GM12878 (cell line): ENCODE measurements at regions not wholly inside any gene's neighbourhood (a gene's known extent, or its start where the extent isn't known, plus 50 kb on each side); places are given as distances from the start of the nearest gene placed in this dataset.

ENCODE experiments used
- ASH2L ChIP-seq: fragments of 300-600, 200-600 bp; sonication (generic); IDR thresholded peaks from 2 replicates; pipeline ENCODE4 v1.6.1; 2017; ENCODE audit warnings: low read depth, mild to moderate bottlenecking, borderline replicate concordance
- BACH1 ChIP-seq: fragments of 450-650 bp; IDR thresholded peaks from 2 replicates; pipeline ENCODE4 v1.6.1; 2017; ENCODE audit warnings: mild to moderate bottlenecking, borderline replicate concordance
- CEBPB ChIP-seq, 2 experiments: fragments of 150-350 bp in 1 of 2; IDR thresholded peaks; 2 replicates each; pipeline ENCODE4 v1.6.1; 2012 to 2014; ENCODE audit warnings: low read depth in 2 of 2, low read length in 2 of 2, borderline replicate concordance in 1 of 2, inconsistent platforms in 1 of 2
- EZH2 ChIP-seq: IDR thresholded peaks from 2 replicates; pipeline ENCODE4 v1.6.1; 2012; ENCODE audit warnings: low read depth, mild to moderate bottlenecking, control low read depth, inconsistent platforms, low read length, borderline replicate concordance; ENCODE audit not compliant: control insufficient read depth
- NFXL1 ChIP-seq: fragments of 450-650 bp; IDR thresholded peaks from 2 replicates; pipeline ENCODE4 v1.6.1; 2017; ENCODE audit warnings: antibody characterized with exemption, mild to moderate bottlenecking, borderline replicate concordance
- POLR2A ChIP-seq: IDR thresholded peaks from 2 replicates; pipeline ENCODE4 v1.6.1; 2011; ENCODE audit warnings: low read depth, mild to moderate bottlenecking, low read length
- TF ChIP-seq, protein P1 (sequence below): IDR thresholded peaks from 2 replicates; pipeline ENCODE4 v1.6.1; 2011; ENCODE audit warnings: mild to moderate bottlenecking, low read depth, low read length, moderate library complexity; ENCODE audit not compliant: insufficient replicate concordance

DNA sequence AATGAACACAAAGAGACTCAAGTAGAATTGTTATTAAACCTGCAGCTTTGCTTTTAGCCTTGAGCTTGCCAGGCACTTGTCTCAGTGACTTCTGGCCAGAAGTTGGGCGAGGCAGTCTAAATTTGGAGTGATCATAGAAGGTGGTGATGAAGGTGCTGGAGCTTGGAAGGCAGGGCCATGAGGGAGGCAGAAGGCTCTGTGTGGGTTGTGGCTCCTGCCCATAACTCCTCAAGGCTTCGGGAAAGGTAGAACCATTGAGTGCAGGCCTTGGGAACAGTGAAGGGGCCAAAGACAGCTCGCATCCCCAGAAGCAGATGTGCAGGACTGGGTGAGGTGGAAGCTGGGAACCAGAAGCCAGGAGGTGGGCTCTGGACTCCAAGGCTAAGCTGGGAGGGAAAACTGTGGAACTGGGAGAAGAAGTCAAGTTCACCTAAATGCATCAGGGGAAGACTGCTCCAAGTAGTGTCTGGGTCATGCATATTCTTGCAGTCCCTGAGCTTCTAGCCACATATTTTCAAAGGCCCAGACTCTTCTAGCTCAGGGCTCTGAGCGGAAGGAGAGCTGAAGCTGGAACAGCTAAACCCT is 111.1 kb upstream of the HABP2 start:
- TF ChIP-seq ASH2L (no peak), BACH1 (no peak), CEBPB (IDR thresholded peaks at IDR 0.05; ENCODE audit: borderline replicate concordance in 1 of 2, low read depth in 2 of 2, low read length in 2 of 2) (no peak), EZH2 (no peak), NFXL1 (no peak), POLR2A (no peak)
- TF ChIP-seq, protein P1, sequence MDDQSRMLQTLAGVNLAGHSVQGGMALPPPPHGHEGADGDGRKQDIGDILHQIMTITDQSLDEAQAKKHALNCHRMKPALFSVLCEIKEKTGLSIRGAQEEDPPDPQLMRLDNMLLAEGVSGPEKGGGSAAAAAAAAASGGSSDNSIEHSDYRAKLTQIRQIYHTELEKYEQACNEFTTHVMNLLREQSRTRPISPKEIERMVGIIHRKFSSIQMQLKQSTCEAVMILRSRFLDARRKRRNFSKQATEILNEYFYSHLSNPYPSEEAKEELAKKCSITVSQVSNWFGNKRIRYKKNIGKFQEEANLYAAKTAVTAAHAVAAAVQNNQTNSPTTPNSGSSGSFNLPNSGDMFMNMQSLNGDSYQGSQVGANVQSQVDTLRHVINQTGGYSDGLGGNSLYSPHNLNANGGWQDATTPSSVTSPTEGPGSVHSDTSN: no peak
